Mucosa of gallbladder (tissue), 1 donor: ENCODE measurements at regions not wholly inside any gene's neighbourhood (a gene's known extent, or its start where the extent isn't known, plus 50 kb on each side); places are given as distances from the start of the nearest gene placed in this dataset.

Experiments
- DNase-seq: peaks from one replicate; pipeline ENCODE4 v3.0.0-alpha.2; 2020; ENCODE audit warnings: low spot score
- donor health status: DM: no; HTN: no; CAD: no.

GRCh38 chr2:129133692-129134641, 815.3 kb upstream of the HS6ST1 start:
- no peak for DNase-seq

- no peak for DNase-seq
Measured at GRCh38 chr2:129135017-129135416, 816.3 kb upstream of the HS6ST1 start.

- no peak for DNase-seq
Measured at GRCh38 chr2:129139380-129139779, 820.7 kb upstream of the HS6ST1 start.

- no peak for DNase-seq
Measured at GRCh38 chr2:129142465-129142864, 823.8 kb upstream of the HS6ST1 start.

GRCh38 chr2:129144082-129144791, 825.6 kb upstream of the HS6ST1 start:
- no peak for DNase-seq

GRCh38 chr2:129152514-129152913, 827.0 kb upstream of the RAB6C start:
- no peak for DNase-seq

- DNase-seq, result no peak
Measured at GRCh38 chr2:129160879-129161278, 818.6 kb upstream of the RAB6C start.

GRCh38 chr2:129164220-129164949, 815.1 kb upstream of the RAB6C start:
- no peak for DNase-seq

GRCh38 chr2:129165006-129165405, 814.5 kb upstream of the RAB6C start:
- no peak for DNase-seq

GRCh38 chr2:129167456-129167855, 812.0 kb upstream of the RAB6C start:
- no peak for DNase-seq

GRCh38 chr2:129170570-129170969, 808.9 kb upstream of the RAB6C start:
- no peak for DNase-seq

GRCh38 chr2:129174143-129174542, 805.3 kb upstream of the RAB6C start:
- DNase-seq, result no peak

- no peak for DNase-seq
Measured at GRCh38 chr2:129175051-129175450, 804.4 kb upstream of the RAB6C start.

GRCh38 chr2:129176375-129176774, 803.1 kb upstream of the RAB6C start:
- no peak for DNase-seq

- no peak for DNase-seq
Measured at GRCh38 chr2:129178356-129178755, 801.1 kb upstream of the RAB6C start.

- DNase-seq, result no peak
Measured at GRCh38 chr2:129179199-129179598, 800.3 kb upstream of the RAB6C start.

GRCh38 chr2:129180124-129180716, 799.2 kb upstream of the RAB6C start:
- no peak for DNase-seq

GRCh38 chr2:129181433-129181832, 798.0 kb upstream of the RAB6C start:
- no peak for DNase-seq

GRCh38 chr2:129181963-129182362, 797.5 kb upstream of the RAB6C start:
- DNase-seq, result no peak

- no peak for DNase-seq
Measured at GRCh38 chr2:129187343-129187742, 792.1 kb upstream of the RAB6C start.

- DNase-seq, result no peak
Measured at GRCh38 chr2:129188451-129188850, 791.0 kb upstream of the RAB6C start.
